Stimulated activated CD8-positive, alpha-beta memory T cell treated with anti-CD3 and anti-CD28 coated beads, Interleukin-4, amount 100 ng/mL, for 1 hour (primary cell): ENCODE measurements at regions not wholly inside any gene's neighbourhood (a gene's known extent, or its start where the extent isn't known, plus 50 kb on each side); places are given as distances from the start of the nearest gene placed in this dataset.

Source experiments
- DNase-seq, 2 donors: peaks; one replicate each; pipeline ENCODE4 v3.0.0-alpha.2; 2020; ENCODE audit warnings: low read depth in 2 of 2, low spot score in 1 of 2

DNA sequence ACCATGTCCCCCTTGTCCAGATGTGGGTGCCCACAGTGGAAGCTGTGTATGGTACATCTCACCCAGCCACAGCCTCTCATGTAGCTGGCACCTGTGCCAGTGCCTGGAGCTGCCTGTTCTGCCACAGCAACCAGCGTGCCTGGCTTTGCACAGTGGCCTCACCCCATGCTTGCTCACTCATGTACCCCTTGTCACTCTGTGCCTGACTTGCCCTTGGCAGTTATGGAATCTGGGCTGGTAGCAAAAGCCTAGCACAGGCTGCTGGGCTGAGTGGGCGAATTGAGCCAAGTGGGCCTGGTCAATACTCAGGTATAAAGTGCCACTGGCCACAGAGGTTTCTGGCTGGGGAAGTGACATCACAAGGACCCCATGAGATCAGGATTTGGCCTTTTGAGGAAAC, 264.2 kb downstream of the INSC start:
- no peak for DNase-seq

DNA sequence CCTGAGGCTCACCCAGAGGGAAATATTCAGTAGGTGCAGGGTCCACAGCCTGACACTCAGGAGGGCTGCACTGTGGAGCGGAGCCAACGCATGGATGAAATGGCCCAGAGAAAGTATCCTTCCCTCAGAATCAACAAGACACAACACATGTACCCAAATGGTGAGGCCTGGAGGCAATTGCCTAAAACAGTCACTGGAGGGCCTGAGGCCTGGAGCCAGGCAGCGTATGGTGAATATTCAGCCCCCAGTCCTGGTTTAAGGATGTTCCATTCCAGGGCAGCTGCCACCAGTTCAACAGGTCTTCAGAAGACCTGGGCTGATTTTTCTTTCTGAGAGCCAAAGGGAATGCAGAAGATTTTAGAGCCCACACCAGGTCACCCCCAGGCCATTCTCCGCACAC, 264.8 kb downstream of the INSC start:
- DNase-seq: no peak

DNA sequence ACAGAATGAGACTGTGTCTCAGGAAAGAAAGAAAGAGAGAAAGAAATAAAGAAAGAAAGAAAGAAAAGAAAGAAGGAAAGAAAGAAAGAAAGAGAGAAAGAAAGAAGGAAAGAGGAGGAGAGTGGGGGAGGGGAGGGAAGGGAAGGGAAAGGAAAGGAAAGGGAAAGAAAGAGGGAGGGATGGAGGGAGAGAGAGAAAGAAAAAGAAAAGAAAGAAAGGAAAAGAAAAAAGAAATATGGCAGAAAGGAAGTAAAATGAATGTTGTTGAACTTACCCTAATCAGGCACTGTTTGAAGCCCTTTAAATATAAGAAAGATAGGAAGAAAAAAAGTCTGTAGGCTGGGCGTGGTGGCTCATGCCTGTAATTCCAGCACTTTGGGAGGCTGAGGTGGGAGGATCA, 276.1 kb downstream of the INSC start:
- no peak for DNase-seq

- DNase-seq: no peak
These were observed 282.1 kb downstream of the INSC start for GRCh38 chr11:15396778-15397177.

DNA sequence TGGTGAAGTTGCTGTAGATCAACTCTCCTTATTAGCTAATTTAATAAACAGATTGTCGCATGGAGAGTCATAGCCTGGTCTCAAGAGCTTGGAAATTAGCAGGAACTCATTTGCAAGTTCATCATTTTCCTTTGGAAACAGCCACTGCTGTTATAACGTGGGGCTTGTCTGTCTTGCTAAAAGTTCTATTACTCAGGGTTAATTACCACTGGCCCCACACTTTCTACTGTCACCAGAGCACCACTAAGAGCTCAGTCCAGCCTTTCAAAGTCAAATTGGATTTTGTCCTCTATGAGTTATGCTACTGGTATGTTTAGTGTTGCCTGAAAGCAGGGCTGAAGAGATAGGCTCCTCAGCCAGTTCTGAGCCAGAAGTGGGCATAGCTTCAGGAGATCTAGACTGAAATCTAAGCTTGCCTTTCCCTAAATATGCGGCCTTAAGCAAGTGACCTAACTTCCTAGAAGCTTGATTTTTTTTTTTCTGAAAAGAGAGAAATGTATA, 292.2 kb downstream of the INSC start:
- DNase-seq: no peak

DNA sequence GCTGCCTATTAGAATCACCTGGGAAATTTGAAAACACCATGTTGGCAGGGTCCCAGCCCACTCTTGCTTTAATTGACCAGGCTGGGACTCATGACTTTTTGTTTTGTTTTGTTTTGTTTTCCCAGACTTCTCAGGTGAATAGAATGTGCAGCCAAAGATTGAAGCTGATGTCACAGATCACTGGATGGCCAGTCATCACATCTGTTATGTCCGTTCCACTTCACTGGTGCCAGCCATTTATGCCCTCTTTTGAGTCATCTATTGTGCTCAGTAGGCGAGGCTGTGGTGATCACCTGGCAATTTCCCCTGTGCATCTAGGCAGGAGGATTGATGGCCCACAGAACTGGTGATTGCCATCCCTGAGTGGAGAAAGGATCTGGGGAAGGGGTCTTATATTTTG, 297.3 kb downstream of the INSC start:
- DNase-seq: no peak

DNA sequence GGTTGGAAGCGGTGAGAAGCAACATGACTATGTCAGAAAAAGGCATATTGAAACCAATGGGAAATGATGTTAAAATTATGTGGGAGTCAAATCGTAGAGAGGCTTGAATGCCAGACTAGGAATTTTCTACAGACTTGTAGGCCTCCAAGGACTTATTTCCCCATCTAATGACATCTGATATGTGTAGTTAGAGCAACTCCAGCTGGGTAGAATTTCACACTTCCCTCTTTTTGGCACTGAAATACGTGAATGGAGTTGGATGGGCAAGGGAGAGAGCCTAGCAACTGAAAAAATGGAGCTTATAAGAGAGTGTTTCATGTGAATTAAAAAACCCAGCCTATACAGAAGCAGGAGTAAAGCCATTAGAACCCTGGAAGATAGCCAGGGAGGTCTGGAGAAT, 304.2 kb downstream of the INSC start:
- DNase-seq: no peak

GRCh38 chr11:15419696-15420095, 305.0 kb downstream of the INSC start:
- no peak for DNase-seq

- DNase-seq: no peak
These were observed 315.7 kb downstream of the INSC start for GRCh38 chr11:15430381-15430780.

DNA sequence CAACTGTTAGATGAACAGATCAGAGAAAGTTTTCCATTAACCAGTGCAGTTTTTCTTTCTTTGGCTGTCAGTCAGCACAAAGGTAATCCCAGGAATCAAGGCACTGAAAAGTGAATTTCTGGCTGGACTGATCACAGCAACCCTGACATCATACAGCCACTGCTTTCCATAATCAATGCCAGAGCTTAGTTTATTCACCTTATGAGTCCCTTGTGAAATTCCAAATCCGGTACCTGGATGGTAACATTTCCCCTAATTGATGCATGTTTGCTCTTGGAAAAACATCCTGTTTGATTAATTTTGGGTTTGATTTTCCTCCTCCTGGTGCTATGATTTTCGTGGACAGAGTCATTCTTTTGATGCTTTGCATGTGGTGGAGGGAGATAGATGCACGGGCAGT, 319.8 kb downstream of the INSC start:
- no peak for DNase-seq

DNA sequence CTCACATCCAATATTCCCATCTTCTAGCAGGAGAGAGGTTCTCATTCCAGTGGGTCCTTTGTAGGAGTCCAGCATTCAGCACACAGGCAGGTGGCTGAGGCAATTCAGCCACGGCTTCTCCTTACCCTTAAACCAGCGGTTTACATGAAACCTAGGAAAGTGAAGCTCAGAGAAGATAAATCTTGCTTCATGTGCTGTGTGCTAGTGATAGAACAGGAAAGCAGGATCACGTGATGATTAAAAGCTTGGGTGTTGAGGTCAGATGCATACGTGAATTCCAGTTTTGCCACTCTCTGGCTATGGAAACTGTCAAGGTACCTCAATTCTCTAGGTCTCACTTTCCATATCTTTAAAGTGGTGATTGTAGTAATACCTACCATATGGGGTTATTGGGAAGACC, 331.6 kb downstream of the INSC start:
- no peak for DNase-seq

GRCh38 chr11:15446929-15447328, 332.2 kb downstream of the INSC start:
- no peak for DNase-seq

GRCh38 chr11:15451713-15452112, 337.0 kb downstream of the INSC start:
- DNase-seq: no peak

- DNase-seq: no peak
These were observed 338.6 kb downstream of the INSC start for GRCh38 chr11:15453211-15453765.

- no peak for DNase-seq
These were observed 353.7 kb downstream of the INSC start for GRCh38 chr11:15468466-15468865.

DNA sequence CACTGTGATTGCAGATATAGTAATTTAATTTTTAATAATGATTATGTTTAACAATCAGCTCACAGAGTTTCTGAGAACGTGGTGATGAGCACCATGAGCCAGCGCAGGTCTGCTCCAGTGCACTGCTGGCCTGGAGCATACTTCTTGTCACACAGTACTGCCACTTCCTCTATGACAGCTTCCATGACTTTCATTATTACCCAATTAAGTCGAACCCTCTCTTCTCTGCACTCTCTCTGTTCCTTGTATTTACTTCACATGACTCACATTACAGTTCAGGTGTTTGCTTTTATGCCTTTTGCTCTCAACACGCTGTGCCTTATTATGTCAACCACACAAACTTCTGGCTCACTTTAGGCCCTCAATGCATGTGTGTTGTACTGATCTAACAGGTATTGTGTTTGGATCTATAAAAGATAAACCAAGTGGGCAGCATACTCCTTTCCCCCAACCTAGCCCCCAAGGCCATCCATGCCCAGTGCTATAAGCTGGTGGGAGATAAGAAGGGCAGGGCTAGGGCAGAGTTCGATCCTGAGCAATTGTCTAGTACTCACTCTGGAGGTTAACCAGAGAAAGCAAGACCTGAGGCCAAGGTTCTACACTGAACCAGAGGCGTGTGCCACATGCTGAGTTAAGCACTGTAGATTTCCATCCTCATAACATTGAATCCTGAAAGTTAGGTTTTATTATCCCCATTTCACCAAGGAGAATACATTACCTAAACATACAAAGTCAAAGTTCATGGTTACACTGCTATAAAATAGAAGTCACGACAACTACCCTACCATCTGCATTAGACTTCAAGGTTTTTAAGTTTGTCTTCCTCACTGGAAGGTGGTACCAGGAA, 356.5 kb downstream of the INSC start:
- DNase-seq: no peak

GRCh38 chr11:15471895-15472799, 357.4 kb downstream of the INSC start:
- no peak for DNase-seq

DNA sequence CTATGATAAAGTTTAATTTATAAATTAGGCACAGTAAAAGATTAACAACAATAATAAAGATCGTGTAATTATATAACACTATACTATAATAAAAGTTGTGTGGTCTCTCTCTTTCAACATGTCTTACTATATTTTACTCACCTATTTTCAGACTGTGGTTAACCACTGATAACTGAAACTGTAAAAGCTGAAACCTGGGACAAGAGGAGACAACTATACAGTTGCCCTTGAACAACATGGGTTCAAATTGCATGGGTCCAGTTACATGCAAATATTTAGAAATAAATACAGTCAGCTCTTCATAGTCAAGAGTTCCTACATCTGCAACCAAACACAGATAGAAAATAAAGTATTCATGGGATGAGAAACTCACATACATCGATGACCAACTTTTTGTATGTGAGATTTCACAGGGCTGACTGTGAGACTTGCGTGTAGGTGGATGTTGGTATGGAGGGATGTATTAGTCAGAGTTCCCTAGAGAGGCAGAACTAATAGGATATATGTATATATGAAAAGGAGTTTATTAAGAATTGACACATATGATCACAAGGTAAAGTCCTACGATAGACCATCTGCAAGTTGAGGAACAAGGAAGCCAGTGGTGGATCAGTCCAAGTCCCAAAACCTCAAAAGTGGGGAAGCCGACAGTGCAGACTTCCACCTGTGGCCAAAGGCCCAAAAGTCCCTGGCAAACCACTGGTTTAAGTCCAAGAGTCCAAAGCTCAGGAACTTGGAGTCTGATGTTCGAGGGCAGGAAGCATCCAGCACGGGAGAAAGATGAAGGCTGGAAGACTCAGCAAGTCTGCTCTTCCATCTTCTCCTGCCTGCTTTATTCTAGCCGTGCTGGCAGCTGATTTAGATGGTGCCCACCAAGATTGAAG, 359.5 kb downstream of the INSC start:
- DNase-seq: no peak

GRCh38 chr11:15476371-15476917, 361.7 kb downstream of the INSC start:
- no peak for DNase-seq

DNA sequence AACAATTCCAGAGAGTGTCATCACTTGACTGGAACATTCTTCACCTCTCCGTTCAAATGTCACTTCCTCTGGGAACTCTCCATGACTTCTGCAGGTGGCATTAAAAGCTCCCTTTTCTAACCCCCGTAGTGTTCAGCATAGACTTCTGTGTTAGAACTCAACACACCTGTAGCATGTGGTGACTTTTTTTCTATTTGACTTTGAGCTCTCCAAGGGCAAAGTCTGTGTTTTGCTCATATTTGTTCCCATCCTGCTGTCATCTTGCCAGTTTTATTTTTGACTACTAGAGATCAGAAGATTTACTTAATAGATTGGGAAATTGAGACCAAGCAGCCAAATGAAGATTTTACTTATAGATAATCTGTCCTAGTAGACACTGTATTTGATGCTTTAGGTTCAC, 367.1 kb downstream of the INSC start:
- DNase-seq: no peak

GRCh38 chr11:15483205-15483604, 368.5 kb downstream of the INSC start:
- no peak for DNase-seq
